ENCODE measurements at regions not wholly inside any gene's neighbourhood (a gene's known extent, or its start where the extent isn't known, plus 50 kb on each side); places are given as distances from the start of the nearest gene placed in this dataset.

DNA sequence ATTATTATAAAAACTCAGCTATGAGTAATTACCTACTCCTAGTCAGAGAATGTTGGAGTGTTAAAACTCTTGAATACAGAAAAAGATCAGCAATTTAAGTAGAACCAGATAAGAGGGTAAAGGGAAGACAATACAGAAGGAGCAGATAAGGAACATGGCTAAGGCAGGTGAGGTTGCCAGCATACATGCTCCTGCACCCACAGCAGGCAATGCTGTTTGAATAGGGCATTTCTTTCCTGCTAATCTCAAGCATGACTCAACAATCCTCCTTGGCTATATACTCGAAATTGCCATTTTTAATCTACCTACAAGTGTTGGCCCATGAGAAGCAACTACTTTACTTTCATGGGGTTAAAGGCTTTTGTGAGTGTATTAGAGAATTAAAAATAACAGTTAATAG, 494.5 kb downstream of the DIPK2A start:
- DNase-seq: no peak
- no peaks in the 10 kb centered on the region for H3K36me3 ChIP-seq
- H3K9me3 ChIP-seq: no peaks in the 10 kb centered on the region
- no peak overlapping the region for H3K9ac ChIP-seq (ENCODE audit: low read depth in 2 of 2, low read length in 2 of 2)
- H3K27me3 ChIP-seq: no peaks in the 10 kb centered on the region
- intact Hi-C loops (cut with DNase I): no loop called here
- no peaks in the 10 kb centered on the region for H3K4me1 ChIP-seq
- H3K27ac ChIP-seq: no peak overlapping the region
- TF ChIP-seq CTCF (IDR thresholded peaks at IDR 0.05): no peak
- H3K4me3 ChIP-seq: no peak overlapping the region

DNA sequence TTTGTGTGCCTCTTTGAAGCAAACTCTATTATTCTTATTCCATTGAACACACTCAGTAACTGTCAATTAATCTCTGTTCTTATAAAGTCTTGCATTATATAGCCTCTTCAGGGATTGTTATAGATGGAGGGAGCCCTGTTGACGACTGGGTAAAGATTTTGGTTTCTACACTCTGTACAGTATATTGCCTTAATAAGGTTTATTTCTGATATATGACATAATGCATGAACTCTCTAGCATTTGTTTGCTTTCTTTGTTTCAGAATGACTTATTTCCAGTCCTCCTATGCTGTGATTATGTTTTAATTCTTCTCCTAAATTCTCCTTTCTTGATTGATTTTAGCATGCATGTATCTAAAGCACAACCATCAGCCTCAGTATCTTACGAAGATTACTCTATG, 494.9 kb downstream of the DIPK2A start:
- DNase-seq: no peak
- intact Hi-C loops (cut with DNase I): no loop called here
- no peaks in the 10 kb centered on the region for H3K9me3 ChIP-seq
- H3K4me3 ChIP-seq: no peak overlapping the region
- no peaks in the 10 kb centered on the region for H3K36me3 ChIP-seq
- TF ChIP-seq CTCF (IDR thresholded peaks at IDR 0.05): no peak
- H3K4me1 ChIP-seq: no peaks in the 10 kb centered on the region
- H3K9ac ChIP-seq (ENCODE audit: low read depth in 2 of 2, low read length in 2 of 2): no peak overlapping the region
- H3K27me3 ChIP-seq: no peaks in the 10 kb centered on the region
- H3K27ac ChIP-seq: no peak overlapping the region

- DNase-seq: no peak
- no peak overlapping the region for H3K27ac ChIP-seq
- H3K9me3 ChIP-seq: no peaks in the 10 kb centered on the region
- intact Hi-C loops (cut with DNase I): no loop called here
- H3K27me3 ChIP-seq: no peaks in the 10 kb centered on the region
- TF ChIP-seq CTCF (IDR thresholded peaks at IDR 0.05): no peak
- no peak overlapping the region for H3K9ac ChIP-seq (ENCODE audit: low read depth in 2 of 2, low read length in 2 of 2)
- no peaks in the 10 kb centered on the region for H3K36me3 ChIP-seq
- H3K4me1 ChIP-seq: no peaks in the 10 kb centered on the region
- H3K4me3 ChIP-seq: no peak overlapping the region
Measured at GRCh38 chr3:144470666-144471065, 499.0 kb downstream of the DIPK2A start.

DNA sequence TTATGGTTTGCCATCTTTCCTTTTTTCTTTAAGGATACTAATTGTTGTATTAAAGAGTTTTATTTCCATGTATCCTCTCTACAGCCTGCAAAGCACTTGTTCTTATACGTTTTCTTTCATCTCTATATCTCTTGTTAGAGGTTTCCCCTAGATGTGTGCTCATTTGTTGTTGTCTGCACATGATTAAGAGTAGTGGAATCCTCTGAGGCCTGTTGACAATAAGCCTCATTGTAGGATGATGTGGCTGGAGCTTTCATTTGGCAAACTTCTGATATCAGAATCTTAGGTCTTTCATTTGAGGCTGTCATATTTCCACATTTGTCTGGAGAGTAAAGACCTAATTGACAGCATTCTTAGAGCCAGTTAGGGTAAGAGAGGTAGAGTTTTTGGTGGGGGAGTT, 506.0 kb downstream of the DIPK2A start:
- no peaks in the 10 kb centered on the region for H3K4me1 ChIP-seq
- DNase-seq: no peak
- no peak overlapping the region for H3K27ac ChIP-seq
- H3K4me3 ChIP-seq: no peak overlapping the region
- no peaks in the 10 kb centered on the region for H3K9me3 ChIP-seq
- TF ChIP-seq CTCF (IDR thresholded peaks at IDR 0.05): no peak
- H3K36me3 ChIP-seq: no peaks in the 10 kb centered on the region
- intact Hi-C loops (cut with DNase I): no loop called here
- no peaks in the 10 kb centered on the region for H3K27me3 ChIP-seq
- no peak overlapping the region for H3K9ac ChIP-seq (ENCODE audit: low read depth in 2 of 2, low read length in 2 of 2)

GRCh38 chr3:144480416-144480919, 508.8 kb downstream of the DIPK2A start:
- H3K9me3 ChIP-seq: no peaks in the 10 kb centered on the region
- no peak overlapping the region for H3K4me3 ChIP-seq
- intact Hi-C loops (cut with DNase I): no loop called here
- no peak for TF ChIP-seq CTCF (IDR thresholded peaks at IDR 0.05)
- no peaks in the 10 kb centered on the region for H3K36me3 ChIP-seq
- H3K27me3 ChIP-seq: no peaks in the 10 kb centered on the region
- no peak for DNase-seq
- H3K4me1 ChIP-seq: no peaks in the 10 kb centered on the region
- no peak overlapping the region for H3K27ac ChIP-seq
- no peak overlapping the region for H3K9ac ChIP-seq (ENCODE audit: low read depth in 2 of 2, low read length in 2 of 2)

DNA sequence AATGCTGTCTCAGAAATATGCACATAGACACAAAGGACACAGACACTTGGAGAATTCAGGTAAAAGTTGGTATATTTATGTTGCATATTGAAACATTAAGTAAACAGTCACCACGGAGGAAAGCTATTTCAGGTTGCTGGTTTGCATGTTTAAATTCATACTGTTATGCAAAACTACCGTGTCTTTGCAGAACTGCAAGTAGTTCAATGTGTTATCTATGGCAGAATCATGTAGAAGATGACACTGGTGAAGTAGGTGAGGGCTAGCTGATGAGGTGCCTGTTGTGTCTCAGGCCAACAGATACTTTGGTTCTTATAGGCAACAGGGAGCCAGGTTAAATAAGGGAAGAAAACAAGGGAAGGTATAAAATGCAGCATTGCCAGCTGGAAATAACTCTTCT, 511.3 kb downstream of the DIPK2A start:
- Histone ChIP-seq H3K4me1 (no peaks in the 10 kb centered on the region), H3K36me3 (no peaks in the 10 kb centered on the region), H3K27me3 (no peaks in the 10 kb centered on the region), H3K4me3 (no peak overlapping the region), H3K27ac (no peak overlapping the region), H3K9ac (ENCODE audit: low read depth in 2 of 2, low read length in 2 of 2) (no peak overlapping the region), H3K9me3 (no peaks in the 10 kb centered on the region)
- no peak for DNase-seq
- intact Hi-C loops (cut with DNase I): no loop called here
- no peak for TF ChIP-seq CTCF (IDR thresholded peaks at IDR 0.05)

Measured in colonic mucosa (tissue), 4 donors.